GM18861 (cell line): ENCODE measurements at regions not wholly inside any gene's neighbourhood (a gene's known extent, or its start where the extent isn't known, plus 50 kb on each side); places are given as distances from the start of the nearest gene placed in this dataset.

Experiments used
- ATAC-seq: cut with Tn5 transposase; IDR thresholded peaks from one replicate; pipeline ENCODE4 v1.9.1; 2021; ENCODE audit not compliant: unreplicated experiment

- ATAC-seq = no peak
Observed at GRCh38 chr3:24830230-24831152, 335.8 kb upstream of the THRB start.

GRCh38 chr3:24831221-24831620, 336.6 kb upstream of the THRB start:
- ATAC-seq = no peak

DNA sequence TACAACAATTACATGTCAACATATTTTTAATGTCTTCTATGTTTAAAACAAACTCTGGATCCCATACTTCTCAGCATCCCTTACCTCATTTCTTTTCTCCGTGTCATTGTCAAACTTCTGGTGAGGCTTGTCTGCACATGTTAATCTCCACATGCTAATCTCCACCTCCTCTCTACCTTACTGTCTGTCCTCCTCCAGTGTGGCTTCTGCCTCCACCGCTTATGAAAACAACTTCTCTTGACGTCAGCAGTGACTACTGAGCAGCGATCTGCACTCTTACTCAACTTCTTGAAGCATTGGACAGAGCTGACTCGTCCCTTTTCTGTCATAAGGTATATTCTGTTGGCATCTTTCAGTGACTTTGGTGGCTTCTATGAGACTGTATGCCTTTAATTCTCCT, 338.2 kb upstream of the THRB start:
- ATAC-seq = no peak

DNA sequence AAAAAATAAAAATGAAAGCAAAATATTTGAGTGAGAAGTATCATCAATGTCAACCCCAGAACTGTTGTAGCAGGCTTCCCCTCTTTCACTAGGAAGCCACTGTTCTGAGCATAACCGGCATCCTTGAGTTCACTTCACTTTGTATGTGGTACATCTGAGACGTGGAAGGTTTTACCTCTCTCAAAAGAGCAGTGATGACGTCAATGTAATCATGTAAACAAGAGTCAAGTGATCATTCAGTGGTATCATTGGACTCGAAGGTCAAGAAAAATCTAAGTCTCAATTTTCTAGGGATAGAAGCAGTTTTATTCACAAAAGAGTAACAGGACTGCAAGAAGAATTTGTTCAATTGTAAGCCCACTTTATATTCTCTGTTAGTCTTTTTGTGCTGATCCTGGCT, 339.8 kb upstream of the THRB start:
- no peak for ATAC-seq

- ATAC-seq = no peak
Observed at GRCh38 chr3:24835510-24835909, 340.9 kb upstream of the THRB start.

DNA sequence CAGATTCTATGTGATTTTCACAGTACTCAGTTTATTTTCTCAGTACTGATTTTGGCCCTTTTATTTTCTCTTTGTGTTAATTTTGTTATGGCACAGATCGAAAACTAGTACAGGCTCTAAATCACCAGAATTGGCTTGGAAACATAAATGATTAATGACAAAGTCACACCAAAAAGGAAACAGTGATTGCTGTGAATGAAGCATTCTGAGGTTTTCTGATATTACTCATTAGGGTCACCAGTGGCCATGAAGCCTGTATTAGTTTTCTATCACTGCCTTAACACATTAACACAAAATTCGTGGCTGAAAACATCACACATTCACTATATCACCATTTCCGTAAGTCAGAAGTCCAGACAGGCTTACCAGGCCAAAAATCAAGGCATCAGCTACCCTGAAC, 343.0 kb upstream of the THRB start:
- ATAC-seq = no peak

- no peak for ATAC-seq
Observed at GRCh38 chr3:24838533-24838932, 343.9 kb upstream of the THRB start.

DNA sequence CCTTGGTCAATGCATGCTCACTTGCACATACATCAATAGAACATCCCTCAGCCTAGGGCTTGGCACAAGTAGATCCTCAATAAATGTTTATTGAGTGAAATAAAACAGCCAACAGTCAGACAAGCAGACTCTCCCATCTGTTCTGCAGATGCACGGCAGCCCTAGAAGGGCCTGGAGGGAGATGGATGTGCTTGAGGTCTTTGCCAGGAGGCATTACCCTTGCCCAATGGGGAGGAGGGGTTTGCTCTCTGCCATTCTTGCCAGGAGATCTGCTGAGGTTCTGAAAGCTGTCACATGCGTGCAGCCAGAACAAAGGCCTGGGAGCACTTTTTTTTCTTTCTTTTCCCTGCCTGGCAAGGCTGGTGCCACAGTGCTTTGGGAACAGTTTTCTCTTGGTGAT, 349.3 kb upstream of the THRB start:
- no peak for ATAC-seq

GRCh38 chr3:24845524-24846155, 351.0 kb upstream of the THRB start:
- no peak for ATAC-seq

- ATAC-seq = no peak
Observed at GRCh38 chr3:24846286-24846860, 351.7 kb upstream of the THRB start.

DNA sequence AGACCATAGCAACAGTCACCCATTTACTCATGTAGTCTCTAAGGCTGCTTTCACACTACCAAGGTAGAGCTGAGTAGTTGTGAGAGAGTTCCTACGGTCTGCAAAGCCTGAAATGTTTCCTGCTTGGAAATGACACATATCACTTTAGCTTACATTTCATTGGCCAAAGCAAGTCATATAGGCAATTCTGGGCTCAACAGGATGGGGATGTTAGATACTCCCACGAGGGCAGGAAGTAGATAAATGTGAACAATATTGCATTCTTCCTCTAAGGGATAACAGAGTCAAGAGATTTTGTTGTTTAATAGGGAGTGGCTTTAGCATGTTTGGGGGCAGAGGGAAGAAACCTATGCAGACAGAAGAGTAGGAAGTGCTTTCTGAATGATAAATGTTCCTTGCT, 355.6 kb upstream of the THRB start:
- ATAC-seq = no peak

DNA sequence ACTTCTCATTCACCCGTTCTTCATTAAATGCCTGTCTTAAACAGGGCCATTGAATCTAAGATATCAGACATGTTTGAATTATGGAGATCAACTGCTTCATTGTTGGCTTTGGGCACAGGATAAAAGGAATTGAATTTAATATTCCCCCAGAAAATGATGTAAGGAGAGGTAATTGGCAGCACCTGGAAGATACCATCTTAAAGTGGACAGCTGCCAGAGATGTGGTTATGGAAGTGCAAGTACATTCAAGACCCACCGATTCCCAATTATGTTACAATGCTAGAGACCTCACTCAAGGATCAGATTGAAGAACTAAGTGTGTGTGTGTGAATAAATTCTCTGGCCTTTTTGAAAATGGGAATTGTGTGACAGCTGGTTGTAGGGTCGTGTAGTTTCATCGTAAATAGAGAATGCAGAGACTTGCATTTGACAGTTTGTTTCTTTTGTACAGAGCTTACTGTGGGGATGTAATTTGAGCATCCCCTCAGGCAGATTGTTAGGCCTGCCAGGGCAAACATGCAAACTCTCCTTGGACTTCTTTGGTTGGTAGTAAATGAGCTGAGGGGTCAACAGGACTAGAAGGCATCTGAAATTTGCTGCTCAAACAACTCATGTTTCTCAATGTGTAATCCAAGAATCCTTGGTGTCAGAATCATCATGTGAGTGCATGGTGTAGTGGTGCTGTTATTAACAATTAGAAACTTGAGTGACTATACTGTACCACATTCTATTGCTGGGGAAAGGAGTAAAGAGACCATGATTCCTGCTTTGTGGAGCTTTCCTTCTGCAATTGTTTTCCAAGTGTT, 359.2 kb upstream of the THRB start:
- no peak for ATAC-seq

DNA sequence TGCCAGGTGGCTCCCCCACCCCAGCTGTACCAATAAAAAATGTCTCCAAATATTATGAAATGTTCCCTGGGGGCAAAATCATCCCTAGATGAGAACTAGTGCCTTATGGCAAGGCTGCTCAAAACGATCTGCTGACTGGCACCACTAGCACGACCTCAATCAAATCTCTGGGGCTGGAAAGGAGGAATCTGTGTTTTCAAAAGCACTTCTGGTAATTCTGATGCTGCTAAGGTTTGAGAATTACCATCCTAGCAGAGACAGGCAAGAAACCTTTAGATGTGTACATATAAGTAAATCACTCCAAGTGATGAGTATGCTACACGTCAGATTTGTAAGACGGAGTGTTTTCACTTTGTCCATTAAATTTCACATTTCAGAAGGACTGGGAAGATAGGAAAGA, 360.1 kb upstream of the THRB start:
- ATAC-seq = no peak

DNA sequence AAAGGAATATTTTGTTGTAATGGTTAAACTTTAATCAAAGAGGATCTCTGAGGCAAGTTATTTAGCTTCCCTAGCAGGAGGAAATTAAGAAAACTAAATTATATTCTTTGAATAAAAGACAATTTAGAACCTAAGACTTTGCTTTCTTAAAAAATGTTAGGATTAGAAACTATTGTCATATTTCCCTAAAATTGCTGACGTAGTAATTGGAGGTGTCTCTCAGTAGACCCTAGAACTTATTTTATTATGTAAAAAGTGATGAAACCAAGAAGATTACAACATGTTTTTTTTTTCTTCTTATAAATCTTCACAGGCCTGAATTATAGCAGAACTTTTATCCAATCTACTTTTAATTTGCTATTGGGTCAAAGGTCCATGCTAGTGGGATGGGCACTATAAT, 363.3 kb upstream of the THRB start:
- ATAC-seq = no peak

GRCh38 chr3:24863215-24863614, 368.6 kb upstream of the THRB start:
- no peak for ATAC-seq

- ATAC-seq = no peak
Observed at GRCh38 chr3:24867783-24868182, 373.1 kb upstream of the THRB start.

- no peak for ATAC-seq
Observed at GRCh38 chr3:24881239-24881638, 386.6 kb upstream of the THRB start.

DNA sequence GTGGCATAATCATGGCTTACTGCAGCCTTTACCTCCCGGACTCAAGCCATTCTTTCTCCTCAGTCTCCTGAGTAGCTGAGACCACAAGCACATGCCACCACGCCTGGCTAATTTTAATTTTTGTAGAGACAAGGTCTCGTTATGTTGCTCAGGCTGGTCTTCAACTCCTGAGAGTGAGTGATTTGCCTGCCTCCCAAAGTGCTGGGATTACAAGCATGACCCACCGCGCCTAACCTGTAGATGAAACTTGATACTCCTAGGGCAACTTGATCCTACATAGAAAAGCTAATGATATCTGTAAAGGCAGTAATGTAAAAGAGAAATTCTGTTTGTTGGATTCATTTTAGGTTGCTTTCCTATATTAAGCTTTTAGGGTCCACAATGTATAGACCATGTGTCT, 391.9 kb upstream of the THRB start:
- ATAC-seq = no peak

DNA sequence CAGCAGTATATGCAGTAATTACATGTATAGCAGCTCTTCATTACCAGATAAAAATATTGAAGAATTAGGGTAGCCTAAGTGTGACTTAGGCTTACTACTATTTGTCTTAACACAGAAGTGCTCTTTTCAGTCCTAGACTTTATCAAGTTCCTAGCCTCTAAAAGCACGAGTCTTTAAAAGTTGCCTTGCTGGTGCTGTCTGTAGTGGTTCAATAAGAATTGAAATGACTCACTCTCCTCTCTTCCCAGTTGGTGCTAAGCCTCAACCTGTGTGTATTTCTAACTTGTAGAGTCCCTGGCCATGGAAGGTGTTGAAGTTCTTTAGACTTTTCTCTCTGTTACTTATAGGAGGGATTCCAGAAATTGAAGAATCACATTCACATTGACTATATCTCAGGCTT, 395.4 kb upstream of the THRB start:
- ATAC-seq = no peak

DNA sequence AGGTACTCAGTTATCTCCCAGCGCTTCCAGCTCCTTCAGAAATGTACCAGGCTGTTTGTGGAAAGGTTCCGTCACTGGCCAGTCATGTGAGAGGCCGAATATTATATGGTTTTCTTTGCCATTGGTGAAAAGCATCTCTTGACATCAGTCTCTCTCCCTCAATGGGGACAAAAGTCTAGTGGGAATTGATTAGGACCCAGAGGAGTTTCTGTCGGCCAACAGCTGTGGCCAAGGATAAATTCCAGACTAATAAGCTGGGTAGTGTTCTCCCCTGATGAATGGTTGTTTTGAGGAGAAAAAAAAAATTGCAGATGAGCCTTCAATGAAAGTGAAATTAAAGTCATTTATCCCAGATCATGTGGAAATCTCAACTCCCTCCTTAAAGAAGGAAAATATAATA, 404.7 kb upstream of the THRB start:
- no peak for ATAC-seq

DNA sequence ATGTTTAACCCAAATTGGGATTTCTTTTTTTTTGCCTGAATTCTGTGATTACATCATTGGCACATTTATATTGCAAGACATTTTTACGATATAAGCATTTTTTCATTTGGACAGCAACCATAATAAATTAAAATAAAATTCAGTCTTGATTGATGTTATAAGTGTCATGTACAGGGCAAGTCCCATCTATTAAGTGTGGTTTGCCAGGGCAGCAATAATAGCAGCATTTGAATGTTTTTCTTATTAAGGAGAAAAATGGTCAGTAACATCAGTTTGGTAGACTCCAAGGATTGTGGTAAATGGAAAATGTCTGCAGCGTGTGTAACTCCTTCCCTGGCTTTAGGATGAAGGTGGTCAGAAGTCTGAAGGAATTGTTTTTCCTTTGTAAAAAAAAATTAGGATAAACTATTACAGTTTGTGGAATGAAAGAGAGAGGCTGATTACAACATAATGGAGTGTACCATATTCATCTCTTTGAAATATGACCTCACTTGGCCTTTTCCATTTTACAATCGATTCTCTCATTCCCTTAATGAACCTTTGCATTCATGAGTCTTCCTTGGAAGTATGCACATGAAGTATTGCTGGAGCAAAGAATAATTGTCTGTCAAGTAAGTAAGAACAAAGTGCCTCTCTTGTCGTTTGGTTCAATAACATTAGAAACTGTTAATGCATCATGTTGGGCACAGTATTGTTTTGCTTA, 405.4 kb upstream of the THRB start:
- no peak for ATAC-seq
